NCI-H2196 treated with DMSO at 0.1 percent for 48 hours (cell line): ENCODE measurements at regions not wholly inside any gene's neighbourhood (a gene's known extent, or its start where the extent isn't known, plus 50 kb on each side); places are given as distances from the start of the nearest gene placed in this dataset.
"Not testable (repeated sequence)": the region's sequence is repeated elsewhere in the genome, so short reads cannot be mapped to it uniquely, and the experiment has no call there.

Source experiments
- DNase-seq: peaks from one replicate; lab custom pipeline; 2025; ENCODE audit not compliant: unreplicated experiment; lab: John Stamatoyannopoulos, UW

DNA sequence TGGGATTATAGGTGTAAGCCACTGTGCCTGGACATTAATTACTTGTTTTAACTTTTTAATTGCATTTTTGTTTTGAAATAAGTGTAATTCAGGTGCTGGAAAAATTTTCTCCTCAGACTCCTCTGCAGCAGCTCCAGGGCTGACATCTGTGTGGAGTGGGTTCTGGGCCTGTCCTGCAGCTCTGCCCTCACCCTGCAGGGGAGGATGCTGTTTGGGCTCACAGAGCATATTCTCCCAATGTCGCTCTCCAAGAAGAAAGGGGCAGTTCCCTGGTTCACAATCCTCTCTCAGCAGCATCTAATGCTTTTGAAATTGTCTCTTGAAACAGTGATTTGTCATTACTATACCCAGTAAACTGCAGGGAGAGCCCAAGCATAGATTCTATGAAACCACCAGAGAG lies 995.7 kb downstream of the TMEM121 start:
- DNase-seq = not testable (repeated sequence)

DNA sequence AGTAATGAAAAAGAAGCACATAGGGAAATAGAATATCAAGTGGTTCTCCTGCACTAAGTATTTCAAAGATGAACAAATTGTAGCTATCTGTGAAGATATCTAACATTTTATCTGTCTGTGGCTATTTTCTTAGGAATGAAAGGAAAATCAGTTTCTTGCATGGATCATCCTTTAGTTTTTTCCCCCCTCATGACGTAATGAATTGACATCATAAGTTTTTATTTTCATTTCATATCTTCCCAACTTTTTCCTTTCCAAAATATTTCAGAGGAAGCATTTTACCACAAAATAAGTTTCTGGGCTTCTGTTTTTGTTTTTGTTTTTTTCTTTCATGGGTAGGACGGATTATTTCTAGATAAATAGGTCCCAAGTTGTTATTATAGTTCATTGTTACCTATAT lies 996.6 kb downstream of the TMEM121 start:
- DNase-seq = no peak

DNA sequence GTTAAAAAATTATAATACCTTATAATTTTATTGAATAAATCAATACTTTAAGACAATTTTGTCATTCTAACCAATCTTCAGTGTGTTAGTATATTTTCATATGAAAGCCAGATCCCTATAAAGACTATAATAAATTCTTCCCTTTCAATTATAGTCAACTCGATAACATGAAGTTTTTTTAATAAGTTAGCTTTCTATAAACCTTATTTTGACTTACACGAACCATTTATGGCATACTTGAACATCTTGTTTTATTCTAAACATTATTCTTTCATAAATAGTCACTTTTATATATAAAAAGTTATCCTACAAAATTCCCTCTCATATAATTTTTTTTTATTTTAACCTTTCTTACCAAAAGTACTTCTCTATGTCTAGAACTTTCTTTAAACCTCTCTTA lies 1002.3 kb downstream of the TMEM121 start:
- DNase-seq = no peak

DNA sequence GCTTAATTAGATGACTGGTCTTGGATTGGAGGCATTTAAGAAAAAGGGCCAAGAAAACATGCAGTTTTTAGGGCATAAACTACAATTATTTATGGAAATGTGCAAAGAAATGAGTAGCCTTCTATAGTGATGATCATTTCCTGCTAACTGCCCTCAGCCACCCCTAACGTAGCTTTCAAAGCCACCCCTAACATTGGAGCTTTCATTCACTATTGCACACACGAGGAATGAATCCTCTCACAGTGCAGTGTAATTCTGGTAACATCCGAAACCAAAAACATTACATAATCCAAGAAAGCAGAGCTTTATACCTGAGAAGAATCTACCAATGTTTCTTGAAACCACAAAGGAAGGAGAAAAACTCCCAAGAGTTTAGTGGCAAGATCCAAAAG lies 1003.6 kb downstream of the TMEM121 start:
- DNase-seq = no peak

DNA sequence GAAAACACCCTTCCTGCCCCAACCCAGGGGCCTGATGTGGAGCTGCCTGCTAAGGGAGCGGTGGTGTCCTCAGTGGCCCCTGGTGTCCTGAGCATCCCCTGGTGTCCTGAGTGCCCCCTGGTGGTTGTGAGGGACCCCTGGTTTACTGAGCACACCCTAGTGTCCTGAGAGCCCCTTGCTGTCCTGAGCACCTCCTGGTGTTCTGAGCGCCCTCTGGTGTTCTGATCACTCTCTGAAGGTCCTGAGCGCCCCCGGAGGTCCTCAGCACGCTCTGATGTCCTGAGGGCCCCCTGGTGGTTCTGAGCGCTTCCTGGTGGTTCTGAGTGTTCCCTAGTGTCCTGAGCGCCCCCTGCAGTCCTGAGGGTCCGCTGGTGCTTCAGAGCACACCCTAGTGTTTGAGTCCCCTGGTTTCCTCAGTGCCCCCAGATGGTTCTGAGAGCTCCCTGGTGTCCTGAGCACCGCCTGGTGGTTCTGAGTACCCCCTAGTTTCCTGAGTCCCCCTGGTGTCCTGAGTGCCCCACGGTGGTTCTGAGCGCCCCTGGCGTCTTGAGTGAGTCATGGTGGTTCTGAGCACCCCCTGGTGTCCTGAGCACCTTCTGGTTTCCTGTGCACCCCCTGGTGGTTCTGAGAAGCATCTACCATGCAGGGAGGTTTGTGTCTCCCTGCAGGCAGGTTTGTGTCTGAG lies 1004.2 kb downstream of the TMEM121 start:
- no peak for DNase-seq

DNA sequence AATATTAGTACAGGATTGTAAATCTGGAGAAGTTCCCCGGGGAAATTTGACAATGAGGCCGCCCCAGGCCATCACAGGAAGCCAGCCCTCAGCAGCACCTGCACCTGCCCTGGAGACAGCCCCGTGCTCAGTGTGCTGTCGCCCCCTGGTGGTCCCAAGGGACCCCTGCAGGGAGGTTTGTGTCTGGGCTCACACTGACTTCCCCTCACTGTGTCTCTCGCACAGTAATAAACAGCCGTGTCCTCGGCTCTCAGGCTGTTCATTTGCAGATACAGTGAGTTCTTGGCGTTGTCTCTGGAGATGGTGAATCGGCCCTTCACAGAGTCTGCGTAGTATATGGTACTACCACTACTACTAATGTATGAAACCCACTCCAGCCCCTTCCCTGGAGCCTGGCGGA lies 1011.2 kb downstream of the TMEM121 start:
- DNase-seq = not testable (repeated sequence)

DNA sequence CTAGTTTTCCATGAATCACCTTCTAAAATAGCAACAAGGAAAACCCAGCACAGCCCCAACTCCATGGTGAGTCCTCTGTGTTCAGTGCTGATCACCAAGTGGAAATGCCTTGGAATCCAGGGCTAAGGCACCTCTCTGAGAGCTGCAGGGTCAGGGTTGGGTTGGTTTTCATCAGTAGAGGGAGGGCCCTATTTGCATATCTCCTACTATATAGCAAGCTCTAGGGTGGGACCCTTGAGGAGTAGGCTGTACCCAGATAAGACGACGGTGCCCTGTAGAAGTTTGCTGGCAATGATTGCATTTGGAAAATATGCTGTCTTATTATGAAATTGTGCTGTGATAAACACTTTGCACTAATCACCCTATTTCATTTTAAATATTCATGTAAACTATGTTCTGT lies 1011.8 kb downstream of the TMEM121 start:
- no peak for DNase-seq

DNA sequence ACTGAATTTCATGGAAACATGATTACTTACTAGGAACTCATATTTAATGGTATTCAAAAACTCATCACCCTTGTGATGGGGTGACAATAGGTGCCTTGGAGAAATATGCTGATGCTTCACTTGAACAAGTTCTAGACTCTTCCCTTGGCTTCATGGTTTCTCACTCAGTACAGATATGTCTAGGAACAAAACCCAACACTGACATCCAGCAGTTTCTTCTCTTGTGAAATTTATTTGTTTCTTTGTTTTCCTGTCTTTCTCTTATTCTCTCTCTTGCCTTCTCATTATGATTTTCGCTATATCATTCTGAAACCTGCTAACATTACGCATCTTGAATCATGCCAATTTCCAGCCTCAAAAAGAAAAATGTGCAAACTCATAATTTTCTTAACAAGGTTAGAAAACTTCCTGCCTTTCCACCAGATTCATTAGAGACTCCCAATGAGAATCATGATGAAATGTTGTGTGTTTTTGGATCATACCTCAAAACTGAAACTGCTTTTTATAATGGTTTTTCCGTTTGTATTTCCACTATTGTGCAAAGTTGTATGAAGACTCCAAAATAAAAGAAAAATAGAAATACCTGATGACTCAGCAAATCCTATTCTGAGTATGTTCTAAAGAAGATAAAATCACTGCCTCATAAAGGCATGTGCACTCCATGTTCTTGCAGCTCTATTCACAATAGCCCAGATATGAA lies 1021.5 kb downstream of the TMEM121 start:
- DNase-seq = no peak

DNA sequence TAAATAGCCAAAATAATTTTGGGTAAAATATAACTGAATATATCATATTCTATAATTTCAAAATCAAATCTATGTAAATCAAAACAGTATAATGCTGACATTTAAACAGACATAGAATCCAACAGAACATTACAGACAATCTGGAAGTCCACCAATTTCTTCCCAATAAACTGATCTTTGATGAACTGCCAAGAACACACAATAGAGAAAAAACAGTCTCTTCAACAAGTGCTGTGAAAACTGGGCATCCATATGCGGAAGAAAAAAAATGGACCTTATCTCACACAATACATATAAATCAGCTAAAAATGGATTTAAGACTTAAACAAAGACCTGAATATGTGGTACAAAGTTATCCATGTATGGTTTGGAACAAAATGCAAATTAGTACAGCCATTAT lies 1022.7 kb downstream of the TMEM121 start:
- DNase-seq = no peak

DNA sequence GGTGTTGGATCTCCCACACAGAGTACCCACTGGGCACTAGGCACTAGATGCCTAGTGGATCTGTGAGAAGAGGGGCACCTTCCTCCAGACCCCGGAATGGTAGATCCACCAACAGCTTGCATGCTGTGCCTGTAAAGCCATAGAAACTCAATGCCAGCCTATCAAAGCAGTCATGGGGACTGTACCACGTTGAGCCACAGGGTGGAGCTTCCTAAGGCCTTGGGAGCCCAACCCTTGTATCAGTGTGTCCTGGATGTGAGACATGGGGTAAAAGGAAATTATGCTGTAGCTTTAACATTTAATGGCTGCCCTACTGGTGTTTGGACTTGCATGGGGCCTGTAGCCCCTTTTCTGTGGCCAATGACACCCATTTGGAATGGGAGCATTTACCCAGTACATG lies 1024.9 kb downstream of the TMEM121 start:
- DNase-seq = no peak

DNA sequence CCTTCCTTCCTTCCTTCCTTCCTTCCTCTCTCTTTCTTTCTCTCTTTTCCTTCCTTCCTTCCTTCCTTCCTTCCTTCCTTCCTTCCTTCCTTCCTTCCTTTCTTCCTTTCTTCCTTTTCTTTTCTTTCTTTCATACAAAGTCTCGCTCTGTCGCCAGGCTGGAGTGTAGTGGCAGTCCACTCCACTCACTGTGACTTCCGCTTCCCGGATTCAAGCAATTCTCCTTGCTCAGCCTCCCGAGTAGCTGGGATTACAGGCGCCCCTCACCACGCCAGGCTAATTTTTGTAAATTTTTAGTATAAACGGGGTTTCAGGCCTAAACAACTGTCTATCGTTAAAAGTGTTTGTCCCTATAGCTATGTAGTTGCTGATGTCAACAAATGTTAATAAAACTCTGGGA lies 1029.8 kb downstream of the TMEM121 start:
- not testable (repeated sequence) for DNase-seq

DNA sequence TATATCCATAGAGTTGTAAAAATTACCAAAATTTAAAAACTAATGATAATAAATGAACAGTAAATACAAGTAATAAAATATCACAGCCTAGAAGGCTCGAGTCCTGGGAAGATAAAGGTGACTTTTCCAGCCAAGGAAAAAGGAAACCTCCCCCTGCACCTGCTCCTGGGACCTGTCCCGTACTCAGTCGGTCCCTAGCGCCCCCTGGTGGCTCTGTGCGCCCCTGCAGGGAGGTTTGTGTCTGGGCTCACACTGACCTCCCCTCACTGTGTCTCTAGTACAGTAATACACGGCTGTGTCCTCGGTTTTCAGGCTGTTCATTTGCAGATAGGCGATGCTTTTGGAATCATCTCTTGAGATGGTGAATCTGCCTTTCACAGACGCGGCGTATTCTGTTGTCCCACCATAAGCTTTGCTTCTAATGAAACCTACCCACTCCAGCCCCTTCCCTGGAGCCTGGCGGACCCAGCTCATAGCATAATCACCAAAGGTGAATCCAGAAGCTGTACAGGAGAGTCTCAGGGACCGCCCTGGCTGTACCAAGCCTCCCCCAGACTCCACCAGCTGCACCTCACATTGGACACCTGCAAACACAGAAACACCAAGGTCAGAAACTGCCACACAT lies 1030.4 kb downstream of the TMEM121 start:
- no peak for DNase-seq

DNA sequence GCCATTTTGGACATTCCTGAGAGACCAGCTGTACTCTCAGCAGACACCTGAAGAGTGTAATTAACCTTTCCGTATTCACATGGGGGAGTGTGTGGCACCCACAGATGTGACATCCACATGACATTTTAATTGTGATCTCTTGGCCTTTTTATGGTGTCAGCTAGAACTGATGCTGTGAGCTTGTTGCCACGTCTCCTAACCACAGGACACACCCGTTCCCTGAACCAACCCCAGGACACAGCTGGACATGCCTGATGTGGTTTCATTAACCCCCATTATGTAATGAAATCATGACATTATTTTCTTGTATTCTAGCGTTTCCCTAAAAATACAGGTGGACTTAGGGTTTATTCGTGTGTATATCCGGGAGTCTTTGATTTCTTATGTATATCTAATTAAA lies 1036.1 kb downstream of the TMEM121 start:
- DNase-seq = no peak

DNA sequence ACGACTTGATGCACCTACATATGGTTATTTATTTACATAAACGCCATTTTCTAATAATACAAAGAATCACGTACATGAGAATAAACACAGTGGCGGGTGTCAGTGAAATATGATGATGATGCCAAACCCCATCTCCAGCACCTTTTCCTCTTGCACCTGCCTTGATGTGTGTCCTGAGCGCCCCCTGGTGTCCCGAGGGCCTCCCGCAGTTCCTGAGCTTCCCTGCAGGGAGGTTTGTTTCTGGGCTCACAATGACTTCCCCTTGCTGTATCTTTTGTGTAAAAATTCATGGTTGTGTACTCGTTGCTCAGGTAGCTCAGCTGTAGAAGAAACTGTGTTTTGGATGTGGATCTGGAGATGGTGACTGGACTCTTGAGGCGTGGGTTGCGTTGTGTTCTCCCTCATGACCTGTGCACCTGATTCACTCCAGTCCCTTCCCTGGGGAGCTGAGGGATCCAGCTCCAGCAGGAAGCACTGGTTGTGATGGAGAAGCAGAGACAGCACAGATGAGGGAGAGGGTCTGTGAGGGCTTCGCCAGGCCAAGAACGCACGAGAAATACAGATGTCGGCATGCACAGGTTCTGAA lies 1037.8 kb downstream of the TMEM121 start:
- no peak for DNase-seq

DNA sequence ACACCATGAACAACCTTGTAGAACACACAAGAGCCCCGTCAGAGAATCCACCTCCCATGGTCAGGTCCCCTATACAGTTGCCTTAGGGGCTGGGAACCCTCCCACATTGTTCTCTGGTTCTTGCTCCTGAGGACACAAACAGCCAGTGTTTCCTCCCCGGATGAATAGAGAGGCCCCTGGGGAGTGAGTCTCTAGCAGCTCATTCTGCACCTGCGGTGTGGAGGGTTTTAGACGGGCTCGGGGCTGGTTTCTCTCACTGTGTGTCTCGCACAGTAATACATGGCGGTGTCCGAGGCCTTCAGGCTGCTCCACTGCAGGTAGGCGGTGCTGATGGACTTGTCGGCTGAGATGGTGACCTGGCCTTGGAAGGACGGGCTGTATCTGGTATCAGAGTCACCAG lies 1052.1 kb downstream of the TMEM121 start:
- no peak for DNase-seq

DNA sequence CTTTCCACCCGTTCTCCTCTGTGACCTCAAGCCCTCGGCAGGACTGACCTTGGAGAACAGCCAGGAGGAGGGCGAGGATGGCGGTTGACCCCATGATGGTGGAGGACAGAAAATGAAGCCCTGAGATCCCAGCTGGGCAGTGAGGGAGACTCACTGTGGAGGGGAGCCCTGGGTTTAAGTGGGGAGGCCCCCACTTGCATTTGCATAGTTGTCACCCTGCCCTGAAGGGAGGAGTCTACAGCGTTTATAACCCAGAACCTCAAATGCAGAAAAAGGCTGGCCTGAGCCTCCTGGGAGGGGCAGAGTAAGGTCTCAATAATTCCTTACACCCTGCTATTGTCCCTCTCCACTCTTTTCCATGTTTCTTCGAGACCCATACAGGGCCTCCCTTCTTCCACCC lies 1052.7 kb downstream of the TMEM121 start:
- no peak for DNase-seq

DNA sequence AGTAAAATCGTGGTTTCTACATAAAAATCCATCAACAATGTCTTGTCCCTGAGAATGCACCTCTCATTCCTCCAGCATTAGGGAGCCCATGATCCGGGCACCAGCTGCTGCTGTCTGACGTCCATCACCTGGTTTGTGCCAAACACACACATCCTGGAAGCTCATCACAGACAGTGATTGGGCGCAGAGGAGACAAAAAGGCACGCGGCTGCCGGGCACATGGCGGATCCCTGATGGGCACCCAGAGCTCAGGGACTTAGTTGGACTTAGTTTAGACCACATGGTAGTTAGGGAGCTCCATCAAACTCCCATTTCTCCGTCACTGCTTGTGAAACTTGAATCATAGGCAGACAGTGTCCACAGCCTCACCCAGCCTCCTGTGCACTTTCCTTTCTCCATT lies 1059.3 kb downstream of the TMEM121 start:
- no peak for DNase-seq

DNA sequence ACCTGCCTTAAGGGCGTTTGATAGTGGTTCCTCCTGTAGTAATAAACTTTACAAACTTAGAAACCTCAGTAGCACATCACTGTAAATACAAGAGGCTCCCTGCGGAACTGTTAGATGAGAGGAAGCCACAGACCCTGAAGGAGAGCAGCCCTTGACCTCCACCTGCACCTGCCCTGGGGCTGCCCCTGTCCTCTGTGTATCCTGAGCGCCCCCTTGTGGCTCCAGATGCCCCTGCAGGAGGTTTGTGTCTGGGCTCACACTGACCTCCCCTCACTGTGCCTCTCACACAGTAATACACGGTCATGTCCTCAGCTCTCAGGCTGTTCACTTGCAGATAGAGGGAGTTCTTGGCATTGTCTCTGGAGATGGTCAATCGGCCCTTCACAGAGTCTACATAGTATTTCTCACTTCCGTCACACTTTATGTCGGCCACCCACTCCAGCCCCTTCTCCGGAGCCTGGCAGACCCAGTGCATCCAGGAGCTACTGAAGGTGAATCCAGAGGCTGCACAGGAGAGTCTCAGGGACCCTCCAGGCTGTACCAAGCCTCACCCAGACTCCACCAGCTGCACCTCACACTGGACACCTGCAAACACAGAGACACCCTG lies 1059.8 kb downstream of the TMEM121 start:
- DNase-seq = no peak

DNA sequence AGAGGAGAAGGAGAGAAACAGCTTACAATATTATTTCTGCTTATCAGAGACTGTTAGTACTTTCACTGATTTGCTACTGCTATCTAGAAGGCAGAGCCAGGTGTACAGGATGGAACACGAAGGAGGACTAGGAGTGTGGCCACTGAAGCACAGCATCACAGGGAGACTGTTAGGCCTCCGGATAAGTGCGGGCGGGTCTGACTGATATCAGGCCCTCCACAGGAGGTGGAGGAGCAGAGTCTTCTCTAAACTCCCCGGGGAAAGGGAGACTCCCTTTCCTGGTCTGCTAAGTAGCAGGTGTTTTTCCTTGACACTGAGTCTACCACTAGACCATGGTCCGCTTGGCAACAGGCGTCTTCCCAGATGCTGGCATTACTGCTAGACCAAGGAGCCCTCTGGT lies 1065.2 kb downstream of the TMEM121 start:
- not testable (repeated sequence) for DNase-seq

DNA sequence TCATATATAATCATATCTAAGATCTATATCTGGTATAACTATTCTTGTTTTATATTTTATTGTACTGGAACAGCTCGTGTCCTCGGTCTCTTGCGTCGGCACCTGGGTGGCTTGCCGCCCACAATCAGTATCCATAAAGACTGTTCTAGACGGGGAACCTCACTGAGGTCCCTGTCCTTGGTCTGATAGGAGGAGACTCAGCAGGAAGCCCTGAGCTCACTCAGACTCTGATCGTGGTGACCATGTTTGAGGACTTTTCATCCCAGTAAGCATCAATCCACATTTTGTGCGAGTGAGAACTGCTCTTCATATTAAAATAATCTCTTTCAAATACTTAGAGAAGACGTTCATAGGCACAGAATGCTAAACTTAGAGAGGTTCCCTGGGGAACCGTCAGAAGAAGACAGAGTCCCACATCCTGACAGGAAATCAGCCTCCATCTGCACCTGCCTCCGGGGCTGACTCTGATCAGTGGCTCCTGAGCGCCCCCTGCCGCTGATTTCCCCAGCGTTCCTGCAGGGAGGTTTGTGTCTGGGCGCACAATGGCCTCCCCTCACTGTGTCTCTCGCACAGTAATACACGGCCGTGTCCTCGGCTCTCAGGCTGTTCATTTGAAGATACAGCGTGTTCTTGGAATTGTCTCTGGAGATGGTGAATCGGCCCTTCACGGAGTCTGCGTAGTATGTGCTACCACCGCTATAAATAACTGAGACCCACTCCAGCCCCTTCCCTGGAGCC lies 1065.9 kb downstream of the TMEM121 start:
- not testable (repeated sequence) for DNase-seq

DNA sequence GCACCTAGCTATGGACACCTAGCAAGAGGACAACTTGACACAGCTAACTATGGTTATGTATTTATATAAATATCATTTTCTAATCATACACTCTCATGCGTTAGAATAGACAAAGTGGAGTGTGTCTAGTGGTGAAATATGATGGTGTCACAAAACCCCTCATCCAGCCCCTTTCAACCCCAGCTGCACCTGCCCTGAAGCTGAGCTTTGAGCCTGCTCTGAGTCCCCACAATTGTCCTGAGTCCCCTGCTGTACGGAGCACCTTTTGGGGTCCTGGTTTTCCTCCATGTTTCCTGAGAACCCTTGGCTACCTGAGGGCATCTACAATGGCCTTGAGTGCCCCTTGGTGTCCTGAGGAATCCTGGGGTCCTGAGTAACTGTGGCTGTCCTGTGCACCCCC lies 1072.8 kb downstream of the TMEM121 start:
- no peak for DNase-seq
